ENCODE measurements at regions not wholly inside any gene's neighbourhood (a gene's known extent, or its start where the extent isn't known, plus 50 kb on each side); places are given as distances from the start of the nearest gene placed in this dataset.

- TF ChIP-seq CTCF (IDR thresholded peaks at IDR 0.05; ENCODE audit: low read depth, low read length, missing control alignments), result peak; percentile 5
- no peak for DNase-seq (ENCODE audit: low read depth)
Measured at GRCh38 chr6:105793130-105793529, 293.0 kb upstream of the PRDM1 start.

GRCh38 chr6:105791583-105792318 lies 294.4 kb upstream of the PRDM1 start:
- no peak for TF ChIP-seq CTCF (IDR thresholded peaks at IDR 0.05; ENCODE audit: low read depth, low read length, missing control alignments)
- no peak for DNase-seq (ENCODE audit: low read depth)
- H3K4me3 ChIP-seq (ENCODE audit: low read depth, low read length), result no peak overlapping the region

More at GRCh38 chr6:105793130-105793529, 293.0 kb upstream of the PRDM1 start:
- H3K4me3 ChIP-seq (ENCODE audit: low read depth, low read length), result no peak overlapping the region

- DNase-seq (ENCODE audit: low read depth), result no peak
- no peak for TF ChIP-seq CTCF (IDR thresholded peaks at IDR 0.05; ENCODE audit: low read depth, low read length, missing control alignments)
- no peak overlapping the region for H3K4me3 ChIP-seq (ENCODE audit: low read depth, low read length)
Measured at GRCh38 chr6:105791179-105791578, 295.0 kb upstream of the PRDM1 start.

GRCh38 chr6:105790635-105791034 lies 295.5 kb upstream of the PRDM1 start:
- DNase-seq (ENCODE audit: low read depth), result no peak
- H3K4me3 ChIP-seq (ENCODE audit: low read depth, low read length), result no peak overlapping the region
- TF ChIP-seq CTCF (IDR thresholded peaks at IDR 0.05; ENCODE audit: low read depth, low read length, missing control alignments), result peak; percentile 28

- DNase-seq (ENCODE audit: low read depth), result no peak
- TF ChIP-seq CTCF (IDR thresholded peaks at IDR 0.05; ENCODE audit: low read depth, low read length, missing control alignments), result no peak
- no peak overlapping the region for H3K4me3 ChIP-seq (ENCODE audit: low read depth, low read length)
Measured at GRCh38 chr6:105789935-105790334, 296.2 kb upstream of the PRDM1 start.

- H3K4me3 ChIP-seq (ENCODE audit: low read depth, low read length), result no peak overlapping the region
- TF ChIP-seq CTCF (IDR thresholded peaks at IDR 0.05; ENCODE audit: low read depth, low read length, missing control alignments), result no peak
- no peak for DNase-seq (ENCODE audit: low read depth)
Measured at GRCh38 chr6:105787747-105788146, 298.4 kb upstream of the PRDM1 start.

Data from GM12864 (cell line).